ENCODE measurements at regions not wholly inside any gene's neighbourhood (a gene's known extent, or its start where the extent isn't known, plus 50 kb on each side); places are given as distances from the start of the nearest gene placed in this dataset.

DNA sequence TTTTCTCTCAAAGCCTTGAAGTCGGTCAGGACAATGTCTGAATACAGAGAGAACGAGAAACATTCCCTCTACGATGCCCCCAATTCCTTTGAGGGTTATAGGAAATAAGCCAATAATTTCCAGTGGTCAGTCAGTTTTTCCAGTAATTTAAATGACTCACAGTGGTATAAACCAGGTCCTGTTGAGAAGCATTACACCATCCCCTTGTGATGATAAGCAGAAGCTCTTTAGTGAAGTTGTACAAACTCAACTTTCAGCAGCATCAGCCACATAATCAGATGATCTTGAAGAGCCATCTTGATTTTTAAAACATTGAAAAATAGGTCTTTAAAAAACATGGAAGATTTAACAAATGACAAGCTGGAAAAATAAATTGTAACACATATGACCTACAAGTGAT lies 173.9 kb upstream of the ZNF462 start:
- DNase-seq = no peak

- DNase-seq = no peak
Observed at GRCh38 chr9:106691627-106692026, 171.3 kb upstream of the ZNF462 start.

- DNase-seq = no peak
Observed at GRCh38 chr9:106693558-106693957, 169.4 kb upstream of the ZNF462 start.

DNA sequence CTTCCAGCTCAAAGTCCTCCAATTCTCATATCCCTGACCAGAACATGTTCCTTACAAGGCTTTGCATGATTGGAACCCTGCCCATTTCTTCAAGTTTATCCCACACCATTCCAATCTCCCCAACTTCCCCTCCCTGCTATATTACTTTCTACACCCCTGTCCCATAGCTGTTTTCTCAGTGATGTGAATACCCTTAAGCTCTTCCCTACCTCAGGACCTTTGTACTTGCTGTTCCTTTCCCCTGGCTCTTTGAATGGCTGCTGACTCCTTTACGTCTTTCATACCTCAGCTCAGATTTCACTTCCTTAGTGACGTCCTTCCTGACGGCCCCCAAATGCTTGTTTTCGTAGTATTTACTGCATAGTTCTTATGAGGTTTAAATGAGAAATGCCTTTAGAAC lies 166.2 kb upstream of the ZNF462 start:
- no peak for DNase-seq

DNA sequence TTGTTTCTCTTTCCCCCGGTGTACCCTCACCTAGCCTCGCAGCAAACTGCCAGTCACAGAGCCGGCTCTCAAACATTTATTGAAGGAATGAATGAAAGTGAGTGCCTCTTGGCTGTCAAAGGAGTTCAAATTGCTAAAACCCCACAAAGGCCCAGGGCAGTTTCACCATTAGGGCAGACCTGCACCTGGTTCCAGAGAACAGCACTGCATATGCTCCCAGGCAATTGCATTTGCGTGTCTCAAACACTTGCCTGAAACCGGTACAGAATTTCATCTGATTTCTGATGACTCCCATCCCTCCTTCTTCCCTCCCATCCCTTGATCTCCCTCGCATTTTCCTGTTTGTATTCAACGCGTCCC lies 165.6 kb upstream of the ZNF462 start:
- DNase-seq = no peak

GRCh38 chr9:106697750-106698502 lies 165.0 kb upstream of the ZNF462 start:
- DNase-seq = peak; percentile 77

- peak; percentile 11 for DNase-seq
Observed at GRCh38 chr9:106700676-106701075, 162.3 kb upstream of the ZNF462 start.

DNA sequence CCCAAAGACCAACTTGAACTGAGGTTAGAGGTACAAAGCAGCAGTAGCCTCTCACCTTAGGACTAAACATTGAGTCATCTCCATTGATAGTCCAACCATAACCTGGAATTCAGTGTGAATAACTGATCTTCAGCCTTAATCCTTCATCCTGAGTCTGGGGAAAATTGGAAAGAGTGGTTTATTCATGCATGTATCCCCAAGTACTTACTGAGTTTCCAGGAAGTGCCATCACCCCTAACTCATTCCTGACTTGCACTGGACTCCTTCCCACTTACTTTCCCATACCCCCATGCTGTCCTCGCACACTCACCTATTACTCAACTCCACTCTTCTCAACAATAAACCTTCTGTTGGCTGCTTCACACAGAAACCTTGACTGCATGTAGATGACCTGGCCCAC lies 161.4 kb upstream of the ZNF462 start:
- no peak for DNase-seq

DNA sequence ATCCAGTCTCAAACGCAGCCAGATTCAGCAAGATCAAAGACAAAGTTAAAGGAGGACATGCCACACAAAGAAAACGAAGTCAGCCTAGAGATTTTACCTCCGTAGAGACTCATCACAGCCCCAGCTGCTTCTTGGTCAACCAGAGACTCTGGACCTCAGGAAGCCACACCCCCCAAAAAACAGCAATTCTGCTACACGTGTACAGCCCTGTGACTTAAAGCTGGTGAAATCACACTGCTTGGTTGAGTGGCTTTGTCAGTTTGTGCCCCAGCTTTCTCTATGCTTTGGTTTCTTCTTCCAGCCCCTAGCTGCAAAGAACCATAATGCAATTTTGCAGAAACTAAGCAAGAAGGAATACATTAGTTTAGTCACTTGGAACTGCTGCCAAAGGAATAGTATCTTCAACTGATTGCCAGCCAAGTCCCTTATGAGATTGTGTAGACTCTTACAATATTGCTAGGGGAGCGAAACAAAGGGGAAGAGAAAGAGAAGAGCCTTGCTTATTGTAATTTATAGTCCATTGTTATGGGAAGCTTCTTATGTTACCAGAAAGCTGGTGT lies 158.8 kb upstream of the ZNF462 start:
- DNase-seq = no peak

DNA sequence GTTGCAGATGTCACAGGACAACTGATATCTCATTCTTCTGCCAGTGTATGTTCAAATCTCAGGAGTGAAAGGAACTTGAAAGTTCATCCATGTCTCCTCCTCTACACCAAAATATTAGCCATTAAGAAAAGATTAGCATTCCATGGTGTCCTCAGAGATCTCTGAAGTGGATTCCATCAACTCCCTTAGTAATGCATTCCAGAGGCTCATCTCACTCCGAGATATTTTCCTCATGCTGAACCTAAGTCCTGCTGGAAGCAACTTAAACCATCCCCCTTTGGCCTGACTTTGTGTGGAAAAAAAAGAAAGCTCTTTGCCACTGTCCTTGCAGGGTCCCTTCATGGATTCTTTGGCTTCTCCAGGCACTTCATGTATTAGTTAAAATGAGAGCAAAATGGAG lies 155.7 kb upstream of the ZNF462 start:
- no peak for DNase-seq

GRCh38 chr9:106707738-106708474 lies 155.1 kb upstream of the ZNF462 start:
- no peak for DNase-seq

DNA sequence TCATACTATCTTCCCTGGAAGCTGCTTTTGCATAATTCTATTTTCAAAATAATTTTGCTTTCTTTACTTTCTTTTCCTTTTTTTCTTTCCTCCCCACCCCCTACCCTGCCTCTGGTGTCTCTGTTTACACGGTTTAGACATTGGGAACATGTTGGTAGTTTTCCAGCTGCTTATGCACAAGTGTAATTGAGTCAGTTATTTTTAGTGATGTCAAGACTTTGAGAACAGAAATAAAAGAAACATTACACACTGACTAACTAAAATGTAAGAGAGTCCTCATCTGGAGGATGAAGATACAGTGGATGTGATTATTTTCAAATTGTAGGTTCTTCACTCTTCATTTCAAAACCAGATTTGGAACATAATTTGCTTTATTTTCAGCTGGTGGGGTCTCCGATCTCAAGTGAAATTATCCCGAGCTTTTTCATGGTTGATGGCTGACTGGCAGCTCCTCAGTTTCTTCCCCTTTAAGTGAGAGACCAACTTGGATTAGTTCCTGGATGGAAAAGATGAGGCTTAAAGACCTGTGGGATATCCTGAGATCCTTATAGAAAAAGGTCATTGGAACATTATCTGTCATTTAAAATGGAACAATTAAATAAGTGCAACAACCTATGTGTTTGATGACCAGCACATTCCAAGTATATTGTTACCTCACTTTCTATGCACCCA lies 154.4 kb upstream of the ZNF462 start:
- DNase-seq = no peak

DNA sequence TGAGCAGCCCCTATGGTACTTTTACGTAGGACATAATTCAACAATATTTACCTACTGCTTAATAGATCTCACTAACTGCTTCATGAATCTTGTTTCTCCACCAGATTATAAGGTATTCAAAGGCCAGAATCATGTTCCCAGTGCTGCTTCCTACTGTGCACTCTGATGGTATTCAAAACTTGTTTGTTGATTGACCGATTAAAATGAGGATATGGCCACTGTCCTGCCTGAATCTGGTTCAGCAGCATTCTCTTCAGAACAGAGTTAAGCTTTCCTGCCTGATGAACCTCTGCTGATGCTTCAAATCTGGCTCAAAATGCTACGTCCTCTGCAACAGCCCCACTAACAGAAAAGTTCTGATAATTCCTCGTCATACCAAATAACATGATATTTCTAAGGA lies 150.7 kb upstream of the ZNF462 start:
- DNase-seq = no peak

DNA sequence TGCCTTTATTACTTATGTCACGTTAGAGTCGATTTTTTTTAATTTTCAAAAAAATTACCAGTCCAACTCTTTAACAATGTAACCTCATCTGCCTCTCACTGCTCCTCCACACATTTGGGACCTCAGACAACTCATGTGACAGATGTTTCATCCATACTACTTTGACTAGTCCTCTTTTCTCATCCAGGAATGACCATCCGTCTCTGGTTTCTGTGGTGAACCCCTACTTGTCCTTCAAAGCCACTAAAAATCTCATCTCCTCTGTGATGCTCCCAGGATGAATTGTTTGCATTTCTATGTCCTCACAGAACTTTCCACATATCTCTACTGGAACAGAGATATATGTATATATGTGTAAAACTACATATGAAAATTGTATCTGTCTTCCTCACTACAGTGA lies 149.8 kb upstream of the ZNF462 start:
- no peak for DNase-seq

GRCh38 chr9:106716820-106717219 lies 146.1 kb upstream of the ZNF462 start:
- DNase-seq = no peak

GRCh38 chr9:106717686-106718085 lies 145.3 kb upstream of the ZNF462 start:
- no peak for DNase-seq

GRCh38 chr9:106718936-106719335 lies 144.0 kb upstream of the ZNF462 start:
- no peak for DNase-seq

- no peak for DNase-seq
Observed at GRCh38 chr9:106722051-106722753, 140.8 kb upstream of the ZNF462 start.

- DNase-seq = no peak
Observed at GRCh38 chr9:106723926-106724325, 139.0 kb upstream of the ZNF462 start.

GRCh38 chr9:106724566-106724965 lies 138.4 kb upstream of the ZNF462 start:
- DNase-seq = no peak

DNA sequence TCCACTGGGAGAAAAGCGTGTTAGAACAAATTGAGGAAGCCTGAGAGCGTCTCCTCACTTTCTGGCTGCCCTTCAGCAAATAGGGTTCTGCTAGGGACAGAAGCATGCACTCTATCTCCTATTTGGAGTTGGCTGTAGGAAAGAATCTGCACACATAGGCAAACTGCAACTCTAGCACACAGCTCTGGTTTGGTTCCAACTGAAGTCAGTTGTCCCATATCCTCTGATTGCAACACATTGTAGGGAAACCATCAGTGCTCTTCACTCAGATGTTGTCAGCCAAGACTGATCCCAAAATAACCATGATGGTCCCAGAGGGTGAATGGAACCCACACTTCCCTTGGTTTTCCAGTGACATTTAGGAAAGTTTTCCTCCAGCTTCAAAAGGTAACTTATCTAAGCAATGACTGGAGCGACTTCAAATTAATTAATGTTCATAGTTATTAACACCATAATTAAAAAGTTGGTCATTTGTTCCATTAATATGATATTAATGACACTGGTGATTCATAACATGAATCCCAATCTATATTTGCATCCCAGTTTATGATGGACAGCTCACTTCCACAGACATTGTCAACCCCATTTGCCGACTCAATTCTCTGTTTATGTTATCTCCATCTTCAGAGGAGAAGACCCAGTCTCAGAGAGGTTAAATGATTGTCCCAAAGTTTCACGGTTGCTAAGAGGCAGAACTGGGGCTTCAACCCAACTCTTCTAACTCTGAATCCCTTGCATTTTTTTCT lies 136.7 kb upstream of the ZNF462 start:
- no peak for DNase-seq

GRCh38 chr9:106727969-106728368 lies 135.0 kb upstream of the ZNF462 start:
- DNase-seq = no peak
